H1 (cell line): ENCODE measurements at regions not wholly inside any gene's neighbourhood (a gene's known extent, or its start where the extent isn't known, plus 50 kb on each side); places are given as distances from the start of the nearest gene placed in this dataset.

Source experiments
- CTCF ChIP-seq, 3 experiments: IDR thresholded peaks; 1 replicate in 2 of 3; 2 replicates in 1 of 3; pipeline versions ENCODE4 v1.5.1 to v1.6.1; 2011; ENCODE audit warnings: low read length in 3 of 3, mild to moderate bottlenecking in 3 of 3, inconsistent platforms in 2 of 3, low read depth in 1 of 3, moderate library complexity in 1 of 3; ENCODE audit not compliant: insufficient read depth in 1 of 3; ENCODE audit errors: control extremely low read depth in 1 of 3
- GTF2F1 ChIP-seq: IDR thresholded peaks from 2 replicates; pipeline ENCODE4 v1.6.1; 2012; ENCODE audit warnings: low read depth, low read length, improper control_type of control experiment, borderline replicate concordance
- HDAC2 ChIP-seq, 2 experiments: fragments of 300-600 bp in 1 of 2; sonication (generic) in 1 of 2; IDR thresholded peaks; 2 replicates each; pipeline ENCODE4 v1.6.1; 2011 to 2012; ENCODE audit warnings: low read depth in 2 of 2, low read length in 2 of 2, mild to moderate bottlenecking in 2 of 2, moderate library complexity in 2 of 2, borderline replicate concordance in 1 of 2, inconsistent platforms in 1 of 2
- NRF1 ChIP-seq: IDR thresholded peaks from 2 replicates; pipeline ENCODE4 v1.6.1; 2011; ENCODE audit warnings: mild to moderate bottlenecking, low read depth, low read length, improper control_type of control experiment
- POLR2A ChIP-seq, 2 experiments: IDR thresholded peaks; 1 replicate in 1 of 2; 2 replicates in 1 of 2; pipeline ENCODE4 v1.6.1; 2011; ENCODE audit warnings: low read depth in 2 of 2, low read length in 2 of 2, mild to moderate bottlenecking in 2 of 2; ENCODE audit errors: control extremely low read depth in 1 of 2
- YY1 ChIP-seq: IDR thresholded peaks from 2 replicates; pipeline ENCODE4 v1.6.1; 2011; ENCODE audit warnings: low read depth, mild to moderate bottlenecking, low read length
- ZNF274 ChIP-seq: IDR thresholded peaks from 2 replicates; pipeline ENCODE4 v1.7.0; 2012; ENCODE audit warnings: low read length, borderline replicate concordance; ENCODE audit errors: extremely low read depth

- TF ChIP-seq CTCF (IDR thresholded peaks at IDR 0.05; ENCODE audit: control extremely low read depth in 1 of 3, insufficient read depth in 1 of 3, low read depth in 1 of 3, low read length in 3 of 3) (no peak), GTF2F1 (no peak), ZNF274 (no peak), HDAC2 (IDR thresholded peaks at IDR 0.05; ENCODE audit: borderline replicate concordance in 1 of 2, low read depth in 2 of 2, low read length in 2 of 2) (no peak), POLR2A (IDR thresholded peaks at IDR 0.05; ENCODE audit: control extremely low read depth in 1 of 2, low read depth in 2 of 2, low read length in 2 of 2) (no peak), YY1 (no peak), NRF1 (no peak)
Observed at GRCh38 chr17:72264682-72265405, 144.0 kb downstream of the SOX9 start (continued).
